Activated CD4-positive, CD25-positive, alpha-beta regulatory T cell treated with anti-CD3 and anti-CD28 coated beads, Interleukin-2, amount 50 U/mL, for 72 hours (primary cell): ENCODE measurements at regions not wholly inside any gene's neighbourhood (a gene's known extent, or its start where the extent isn't known, plus 50 kb on each side); places are given as distances from the start of the nearest gene placed in this dataset.
A peak's percentile ranks its signal among the peaks of the same experiment; 100 is the strongest.
"Not testable (repeated sequence)": the region's sequence is repeated elsewhere in the genome, so short reads cannot be mapped to it uniquely, and the experiment has no call there.

ENCODE experiments used
- DNase-seq: peaks from one replicate; pipeline ENCODE4 v3.0.0; 2021

DNA sequence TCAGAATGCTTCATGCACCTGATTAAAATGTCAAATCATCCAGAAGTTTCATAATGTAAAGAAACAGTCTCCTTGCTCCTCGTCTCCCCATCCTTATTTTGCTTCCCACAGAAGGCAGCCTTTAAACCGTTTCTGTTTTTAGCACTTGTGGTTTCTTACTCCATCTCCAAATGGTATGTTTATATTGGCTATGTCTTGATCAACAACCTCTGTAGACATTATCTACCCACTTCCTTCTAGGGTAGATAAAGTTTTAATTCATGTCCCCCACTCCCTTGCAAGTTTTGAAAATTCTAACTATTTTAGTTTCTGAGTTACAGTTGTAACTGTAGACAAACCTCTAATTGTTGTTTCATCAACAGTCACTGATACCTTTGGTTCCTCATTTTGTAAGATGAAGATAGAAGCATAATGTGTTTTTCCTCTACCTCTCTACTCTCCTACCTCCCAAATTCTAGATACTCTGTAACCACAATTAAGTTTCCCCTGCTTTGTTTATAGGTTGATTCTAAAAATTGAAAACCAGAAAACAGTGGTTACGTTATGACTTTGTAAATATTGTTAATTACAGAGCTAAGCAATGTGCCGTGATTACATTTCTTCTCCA, 291.7 kb upstream of the GATB start:
- no peak for DNase-seq

GRCh38 chr4:152051332-152051731, 290.5 kb upstream of the GATB start:
- not testable (repeated sequence) for DNase-seq

GRCh38 chr4:152050106-152050505, 289.3 kb upstream of the GATB start:
- DNase-seq: no peak

GRCh38 chr4:152047451-152047850, 286.6 kb upstream of the GATB start:
- DNase-seq: no peak

GRCh38 chr4:152045807-152046571, 285.2 kb upstream of the GATB start:
- DNase-seq: peak; percentile 36

DNA sequence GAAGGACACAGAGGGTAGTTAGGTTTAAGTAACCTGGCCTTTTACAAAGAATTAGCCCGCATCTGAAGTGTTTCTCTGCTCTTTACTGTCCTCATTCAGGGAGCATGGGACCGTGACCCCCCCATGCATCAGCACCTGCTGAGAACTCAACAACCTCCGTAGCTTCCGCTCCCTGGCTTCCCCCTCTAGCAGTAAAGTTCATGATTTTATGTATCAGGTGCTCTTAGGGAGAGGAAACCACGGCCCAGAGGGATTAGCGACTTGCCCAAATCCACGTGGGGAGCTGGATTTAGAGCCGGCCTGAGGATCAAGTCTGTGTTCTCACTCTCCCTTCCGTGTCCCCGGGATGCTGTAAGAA, 284.6 kb upstream of the GATB start:
- DNase-seq: no peak

GRCh38 chr4:152044331-152045036, 283.7 kb upstream of the GATB start:
- no peak for DNase-seq

- DNase-seq: no peak
Measured at GRCh38 chr4:152041295-152041694, 280.5 kb upstream of the GATB start.

DNA sequence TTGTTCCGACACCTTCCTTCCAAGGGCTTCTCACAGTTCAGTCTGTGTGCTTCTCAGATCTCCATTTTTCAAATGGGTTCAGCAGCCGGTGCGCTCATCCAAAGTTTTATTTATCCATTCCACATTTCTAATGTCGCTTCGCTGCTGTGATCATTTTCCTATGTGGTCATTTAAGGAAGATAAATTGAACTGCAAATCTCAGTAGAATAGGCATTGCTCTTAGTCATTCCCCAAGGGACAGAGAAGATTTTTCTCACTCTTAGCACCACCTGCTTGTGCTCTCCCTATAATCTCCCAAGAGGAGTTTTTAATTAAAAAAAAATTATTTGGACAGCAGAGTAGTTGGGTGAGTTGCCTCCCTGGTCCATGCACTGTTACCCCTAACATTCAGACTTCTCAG, 278.9 kb upstream of the GATB start:
- no peak for DNase-seq

GRCh38 chr4:152039023-152039481, 278.2 kb upstream of the GATB start:
- DNase-seq: no peak

- DNase-seq: no peak
Measured at GRCh38 chr4:152038238-152038637, 277.4 kb upstream of the GATB start.

DNA sequence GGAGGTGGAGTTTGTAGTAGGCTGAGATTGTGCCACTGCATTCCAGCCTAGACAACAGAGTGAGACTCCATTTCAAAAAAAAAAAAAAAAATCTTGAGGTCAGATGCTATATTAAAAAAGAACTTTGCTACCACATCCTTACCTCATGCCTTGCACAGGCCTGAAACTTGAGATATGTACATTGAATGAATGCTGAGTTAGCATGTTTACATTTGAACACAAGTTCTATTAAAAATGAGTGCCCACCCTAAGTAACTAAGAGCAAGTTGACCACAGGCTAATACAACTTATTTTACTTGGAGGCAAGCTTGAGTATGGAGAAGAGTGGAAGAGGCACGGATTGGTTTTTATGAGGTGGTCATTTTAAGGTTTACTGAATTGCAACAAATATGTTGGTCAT, 276.6 kb upstream of the GATB start:
- no peak for DNase-seq

- DNase-seq: no peak
Measured at GRCh38 chr4:152033621-152034020, 272.8 kb upstream of the GATB start.

- DNase-seq: no peak
Measured at GRCh38 chr4:152032722-152033131, 271.9 kb upstream of the GATB start.

DNA sequence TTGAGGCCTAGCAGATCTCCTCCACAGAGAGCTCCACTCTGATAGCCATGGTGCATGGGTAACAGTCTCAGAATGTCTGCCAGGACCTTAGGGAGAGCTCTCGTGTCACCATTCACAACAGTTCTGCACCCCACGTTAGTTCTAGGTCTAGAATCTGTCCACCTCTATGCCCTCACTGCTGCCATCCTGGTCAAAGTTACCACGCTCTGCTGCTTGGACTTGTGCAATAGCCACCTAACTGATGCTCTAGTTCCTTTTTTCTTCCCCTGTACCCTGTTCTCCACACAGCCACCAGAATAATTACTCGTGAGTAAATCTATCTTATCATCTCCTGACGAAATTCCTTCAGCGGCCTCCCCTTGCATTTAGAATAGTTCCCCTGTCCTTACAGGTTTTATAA, 268.8 kb upstream of the GATB start:
- DNase-seq: no peak

DNA sequence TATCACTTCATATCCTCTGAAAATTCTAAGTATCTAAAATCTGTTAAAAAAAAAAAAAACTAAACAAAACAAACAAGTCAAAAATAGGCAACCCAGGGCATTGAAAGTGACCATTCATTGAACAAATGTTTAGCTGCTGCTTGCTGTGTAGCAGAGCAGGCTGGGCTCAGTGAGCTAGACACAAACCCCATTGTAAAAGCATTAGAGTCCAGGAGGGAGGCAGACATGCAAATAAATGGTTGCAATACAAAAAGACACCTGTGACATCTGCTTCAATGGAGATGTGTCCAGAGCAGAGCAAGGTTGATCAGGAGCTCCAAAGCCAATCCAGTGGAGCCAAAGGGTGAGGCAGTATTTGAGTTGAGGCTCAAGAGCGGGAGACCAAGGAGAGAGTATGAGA, 267.3 kb upstream of the GATB start:
- no peak for DNase-seq

DNA sequence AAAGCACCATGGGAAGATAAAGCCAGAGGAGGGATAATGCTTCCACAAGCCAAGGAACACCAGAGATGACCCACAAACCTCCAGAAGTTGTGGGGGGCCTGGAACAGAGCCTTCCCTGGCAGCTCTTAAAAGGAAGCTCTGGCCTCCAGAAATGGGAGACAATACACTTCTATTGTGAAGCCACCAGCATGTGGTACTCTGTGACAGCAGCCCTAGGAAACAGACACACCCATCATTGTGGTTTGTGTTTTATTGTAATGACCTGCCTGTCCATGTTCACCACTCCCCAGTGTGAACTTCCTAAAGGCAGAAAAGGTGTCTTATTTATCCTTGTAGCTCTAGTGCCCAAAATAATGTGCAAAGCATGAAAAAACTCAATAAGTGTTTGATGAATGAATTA, 264.1 kb upstream of the GATB start:
- DNase-seq: no peak

- DNase-seq: no peak
Measured at GRCh38 chr4:152023674-152024073, 262.9 kb upstream of the GATB start.

DNA sequence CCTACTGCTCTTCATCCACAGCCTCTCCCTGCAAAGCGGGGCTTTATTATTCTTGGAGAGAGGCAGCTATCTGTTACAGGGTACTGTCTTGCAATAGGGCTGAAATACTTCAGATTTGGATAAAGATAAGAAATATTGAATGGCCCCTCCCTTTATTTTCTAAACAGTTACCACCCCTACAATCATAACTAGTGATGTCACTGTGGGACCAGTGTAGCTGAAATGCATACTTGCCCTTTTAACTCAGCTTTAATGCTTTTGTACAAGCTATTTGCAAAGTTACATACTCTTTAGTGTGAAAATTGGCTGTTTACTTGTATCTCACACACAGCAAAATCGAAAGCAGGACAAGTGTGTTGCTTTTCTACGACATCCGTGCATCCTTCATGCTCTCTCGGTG, 261.7 kb upstream of the GATB start:
- DNase-seq: no peak

GRCh38 chr4:152021788-152022438, 261.1 kb upstream of the GATB start:
- DNase-seq: no peak

GRCh38 chr4:152020073-152020472, 259.3 kb upstream of the GATB start:
- DNase-seq: no peak

DNA sequence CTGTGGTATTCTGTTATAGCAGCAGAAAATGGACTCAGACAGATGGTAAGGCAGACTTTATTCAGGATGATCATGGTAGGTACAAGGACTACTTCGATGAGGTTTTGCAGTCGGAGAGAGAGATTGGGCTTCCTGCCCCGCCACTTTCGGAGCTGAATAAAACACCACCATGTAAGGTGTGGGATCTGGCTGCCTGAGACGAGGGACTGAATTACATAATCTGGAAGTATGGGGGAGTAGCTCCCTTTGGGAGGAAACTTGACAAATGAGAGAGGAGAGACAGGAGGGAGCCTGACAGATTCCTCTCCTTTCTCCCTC, 255.5 kb upstream of the GATB start:
- DNase-seq: no peak

DNA sequence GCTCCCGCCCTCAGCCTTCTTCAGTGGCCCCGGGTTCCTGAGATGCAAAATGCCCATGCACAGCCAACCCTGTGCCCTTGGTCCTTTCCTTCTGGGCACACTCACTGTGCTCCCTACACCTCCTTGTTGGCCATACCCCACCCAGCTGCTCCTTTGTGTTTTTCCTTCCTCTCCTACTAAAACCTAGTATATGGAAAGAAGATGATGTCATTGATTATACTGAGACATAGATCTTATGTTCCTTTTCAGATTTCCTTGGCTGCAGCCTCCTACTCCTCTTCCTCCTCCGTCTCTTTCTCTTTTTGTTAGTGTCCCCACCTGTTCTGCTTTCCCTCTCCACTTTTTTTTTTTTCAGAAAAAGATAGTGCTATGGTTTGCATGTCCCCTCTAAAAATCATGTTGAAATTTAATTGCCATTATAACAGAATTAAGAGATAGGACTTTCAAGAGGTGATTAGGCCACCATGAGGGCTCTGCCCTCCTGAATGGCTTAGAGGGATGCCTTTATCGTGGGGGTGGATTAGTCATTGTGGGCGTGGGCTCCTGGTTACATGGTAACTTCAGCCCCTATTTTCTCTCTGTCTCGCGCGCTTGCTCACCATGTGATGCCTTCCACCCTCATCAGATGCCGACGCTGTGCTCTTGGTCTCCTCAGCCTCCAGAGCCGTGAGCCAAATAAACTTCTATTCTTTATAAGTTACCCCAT, 254.9 kb upstream of the GATB start:
- DNase-seq: no peak
